ENCODE measurements at regions not wholly inside any gene's neighbourhood (a gene's known extent, or its start where the extent isn't known, plus 50 kb on each side); places are given as distances from the start of the nearest gene placed in this dataset.

DNA sequence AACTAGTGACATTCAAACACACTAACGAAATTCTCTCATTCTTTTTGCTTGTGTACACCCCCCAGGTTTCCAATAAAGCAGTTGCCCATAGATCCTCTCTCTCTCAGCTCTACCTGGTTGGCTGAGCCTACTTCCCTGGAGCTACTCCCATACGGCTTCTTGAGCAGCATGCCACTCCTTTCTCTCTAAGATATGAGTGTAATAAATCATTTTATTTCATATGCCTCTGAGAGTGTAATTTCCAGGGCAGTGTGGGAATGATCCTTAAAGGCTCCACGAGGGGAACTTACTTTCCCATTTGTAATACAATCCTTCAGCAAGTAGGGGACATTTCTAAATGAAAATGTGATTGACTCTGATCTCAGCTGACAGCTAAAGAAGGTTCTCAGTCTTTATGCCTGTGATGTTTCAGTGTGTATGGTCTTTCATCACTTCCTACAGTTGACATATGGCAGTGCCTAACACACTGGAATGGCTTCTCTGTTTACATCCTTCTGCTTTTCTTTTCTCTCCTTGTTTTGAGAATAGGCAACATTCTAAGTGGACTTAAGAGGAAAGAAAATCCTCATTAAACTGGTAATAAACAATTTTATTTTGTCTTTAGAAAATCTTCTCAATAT is 1194.3 kb upstream of the CDH8 start:
- no peak for DNase-seq (ENCODE audit: low read depth, low spot score)
- Histone ChIP-seq H3K4me2 (ENCODE audit: control insufficient read depth, extremely low read depth, insufficient read depth, low read depth, low read length) (no peak overlapping the region), H3K79me2 (ENCODE audit: control insufficient read depth, insufficient read depth, low read length) (no peaks in the 10 kb centered on the region), H2AFZ (ENCODE audit: control insufficient read depth, low read length) (no peak overlapping the region), H3K9me1 (ENCODE audit: control insufficient read depth, extremely low read depth, insufficient read depth, low read length) (no peaks in the 10 kb centered on the region), H3K4me3 (ENCODE audit: control insufficient read depth in 2 of 3, extremely low read depth in 1 of 3, insufficient read depth in 2 of 3, low read depth in 1 of 3, low read length in 3 of 3) (no peak overlapping the region), H3K27me3 (ENCODE audit: control insufficient read depth, extremely low read depth, insufficient read depth, low read length) (no peaks in the 10 kb centered on the region), H4K20me1 (ENCODE audit: control insufficient read depth, extremely low read depth, insufficient read depth, low read length) (no peaks in the 10 kb centered on the region), H3K36me3 (ENCODE audit: control insufficient read depth in 2 of 2, extremely low read depth in 1 of 2, insufficient read depth in 2 of 2, low read length in 2 of 2) (no peaks in the 10 kb centered on the region), H3K9me3 (ENCODE audit: control insufficient read depth, low read depth, low read length) (no peaks in the 10 kb centered on the region), H3K4me1 (ENCODE audit: control insufficient read depth, extremely low read depth, insufficient read depth, low read length) (no peaks in the 10 kb centered on the region), H3K9ac (ENCODE audit: control insufficient read depth, extremely low read depth, insufficient read depth, low read length) (no peak overlapping the region), H3K27ac (ENCODE audit: control insufficient read depth, insufficient read depth, low read length) (no peak overlapping the region)
- TF ChIP-seq, protein P1, sequence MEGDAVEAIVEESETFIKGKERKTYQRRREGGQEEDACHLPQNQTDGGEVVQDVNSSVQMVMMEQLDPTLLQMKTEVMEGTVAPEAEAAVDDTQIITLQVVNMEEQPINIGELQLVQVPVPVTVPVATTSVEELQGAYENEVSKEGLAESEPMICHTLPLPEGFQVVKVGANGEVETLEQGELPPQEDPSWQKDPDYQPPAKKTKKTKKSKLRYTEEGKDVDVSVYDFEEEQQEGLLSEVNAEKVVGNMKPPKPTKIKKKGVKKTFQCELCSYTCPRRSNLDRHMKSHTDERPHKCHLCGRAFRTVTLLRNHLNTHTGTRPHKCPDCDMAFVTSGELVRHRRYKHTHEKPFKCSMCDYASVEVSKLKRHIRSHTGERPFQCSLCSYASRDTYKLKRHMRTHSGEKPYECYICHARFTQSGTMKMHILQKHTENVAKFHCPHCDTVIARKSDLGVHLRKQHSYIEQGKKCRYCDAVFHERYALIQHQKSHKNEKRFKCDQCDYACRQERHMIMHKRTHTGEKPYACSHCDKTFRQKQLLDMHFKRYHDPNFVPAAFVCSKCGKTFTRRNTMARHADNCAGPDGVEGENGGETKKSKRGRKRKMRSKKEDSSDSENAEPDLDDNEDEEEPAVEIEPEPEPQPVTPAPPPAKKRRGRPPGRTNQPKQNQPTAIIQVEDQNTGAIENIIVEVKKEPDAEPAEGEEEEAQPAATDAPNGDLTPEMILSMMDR (optimal IDR thresholded peaks at IDR 0.05 in 1 of 3, IDR thresholded peaks at IDR 0.05 in 1 of 3, conservative IDR thresholded peaks at IDR 0.05 in 1 of 3; ENCODE audit: extremely low read depth in 1 of 3, insufficient read depth in 2 of 3, low read length in 3 of 3), result no peak
- no peak for TF ChIP-seq EZH2 (IDR thresholded peaks at IDR 0.05; ENCODE audit: low read length)
- dilution Hi-C loops (cut with MboI; ENCODE audit: extremely low pct_ligation_motif_present, low sequenced_read_pairs), result no loop called here
- no peak for FAIRE-seq

DNA sequence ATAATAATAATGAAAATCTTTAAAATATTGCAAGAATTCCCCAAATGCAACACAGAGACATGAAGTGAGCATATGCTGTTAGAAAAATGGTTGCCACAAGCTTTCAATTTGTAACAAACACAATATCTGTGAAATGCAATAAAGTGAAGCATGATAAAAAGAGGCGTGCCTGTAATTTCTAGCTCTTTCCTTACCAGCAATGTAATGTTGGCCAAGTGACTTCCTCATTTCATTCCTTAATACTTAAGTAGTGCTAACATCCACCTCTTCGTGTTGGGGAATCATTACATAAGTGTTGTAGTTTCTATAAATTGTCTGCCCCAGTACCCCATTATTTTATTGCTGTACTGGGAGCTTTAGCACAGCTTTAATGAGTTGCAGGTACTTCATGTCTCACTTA is 1192.0 kb upstream of the CDH8 start:
- Histone ChIP-seq H3K9me1 (ENCODE audit: control insufficient read depth, extremely low read depth, insufficient read depth, low read length) (no peaks in the 10 kb centered on the region), H3K27ac (ENCODE audit: control insufficient read depth, insufficient read depth, low read length) (no peak overlapping the region), H3K9ac (ENCODE audit: control insufficient read depth, extremely low read depth, insufficient read depth, low read length) (no peak overlapping the region), H2AFZ (ENCODE audit: control insufficient read depth, low read length) (no peak overlapping the region), H3K4me2 (ENCODE audit: control insufficient read depth, extremely low read depth, insufficient read depth, low read depth, low read length) (no peak overlapping the region), H3K4me1 (ENCODE audit: control insufficient read depth, extremely low read depth, insufficient read depth, low read length) (no peaks in the 10 kb centered on the region), H3K27me3 (ENCODE audit: control insufficient read depth, extremely low read depth, insufficient read depth, low read length) (no peaks in the 10 kb centered on the region), H3K36me3 (ENCODE audit: control insufficient read depth in 2 of 2, extremely low read depth in 1 of 2, insufficient read depth in 2 of 2, low read length in 2 of 2) (no peaks in the 10 kb centered on the region), H3K79me2 (ENCODE audit: control insufficient read depth, insufficient read depth, low read length) (no peaks in the 10 kb centered on the region), H3K4me3 (ENCODE audit: control insufficient read depth in 2 of 3, extremely low read depth in 1 of 3, insufficient read depth in 2 of 3, low read depth in 1 of 3, low read length in 3 of 3) (no peak overlapping the region), H4K20me1 (ENCODE audit: control insufficient read depth, extremely low read depth, insufficient read depth, low read length) (no peaks in the 10 kb centered on the region), H3K9me3 (ENCODE audit: control insufficient read depth, low read depth, low read length) (no peaks in the 10 kb centered on the region)
- no peak for DNase-seq (ENCODE audit: low read depth, low spot score)
- dilution Hi-C loops (cut with MboI; ENCODE audit: extremely low pct_ligation_motif_present, low sequenced_read_pairs), result no loop called here
- FAIRE-seq, result no peak
- TF ChIP-seq, protein P1 (optimal IDR thresholded peaks at IDR 0.05 in 1 of 3, IDR thresholded peaks at IDR 0.05 in 1 of 3, conservative IDR thresholded peaks at IDR 0.05 in 1 of 3; ENCODE audit: extremely low read depth in 1 of 3, insufficient read depth in 2 of 3, low read length in 3 of 3), result no peak
- TF ChIP-seq EZH2 (IDR thresholded peaks at IDR 0.05; ENCODE audit: low read length), result no peak

All from keratinocyte (primary cell).